ENCODE measurements at regions not wholly inside any gene's neighbourhood (a gene's known extent, or its start where the extent isn't known, plus 50 kb on each side); places are given as distances from the start of the nearest gene placed in this dataset.

- no peak for TF ChIP-seq CTCF (tag by site-specific recombination; IDR thresholded peaks at IDR 0.05)
- no peak for TF ChIP-seq ZBTB7A (tag by site-specific recombination; IDR thresholded peaks at IDR 0.05; ENCODE audit: low read depth)
- no peak for TF ChIP-seq PRDM4 (tag by site-specific recombination; IDR thresholded peaks at IDR 0.05)
- no peak for TF ChIP-seq ZNF132 (tag by site-specific recombination; IDR thresholded peaks at IDR 0.05; ENCODE audit: borderline replicate concordance)
- TF ChIP-seq GLIS1 (tag by site-specific recombination; IDR thresholded peaks at IDR 0.05): no peak
Measured at GRCh38 chr1:98073106-98073505, 152.3 kb upstream of the DPYD start.
